ENCODE measurements at regions not wholly inside any gene's neighbourhood (a gene's known extent, or its start where the extent isn't known, plus 50 kb on each side); places are given as distances from the start of the nearest gene placed in this dataset.
A peak's percentile ranks its signal among the peaks of the same experiment; 100 is the strongest.

- TF ChIP-seq ATF3 (IDR thresholded peaks at IDR 0.05) (no peak), CEBPB (IDR thresholded peaks at IDR 0.05; ENCODE audit: low read depth) (no peak), RAD21 (IDR thresholded peaks at IDR 0.05; ENCODE audit: low read depth) (no peak), POLR2AphosphoS5 (IDR thresholded peaks at IDR 0.05; ENCODE audit: low read depth, low read length) (no peak; the same call in 1 of the 2 replicates), EZH2phosphoT487 (IDR thresholded peaks at IDR 0.05; ENCODE audit: borderline replicate concordance) (no peak), EZH2 (IDR thresholded peaks at IDR 0.05) (no peak), EGR1 (IDR thresholded peaks at IDR 0.05; ENCODE audit: low read depth) (no peak; the same call in 1 of the 2 replicates), TCF7L2 (IDR thresholded peaks at IDR 0.05; ENCODE audit: borderline replicate concordance, extremely low read depth, insufficient read depth, insufficient read length) (no peak), POLR2A (IDR thresholded peaks at IDR 0.05; ENCODE audit: borderline replicate concordance, extremely low read depth, insufficient read depth, insufficient read length) (no peak), JUND (IDR thresholded peaks at IDR 0.05) (no peak; the same call in none of the 2 replicates), MAX (IDR thresholded peaks at IDR 0.05) (no peak)
- intact Hi-C loops (cut with micrococcal nuclease), result no loop called here
- Histone ChIP-seq H3K27ac (ENCODE audit: low read depth, low read length) (no peak overlapping the region; the same call in 1 of the 2 replicates), H2AFZ (ENCODE audit: low read depth, low read length, poor library complexity, severe bottlenecking) (peak overlapping the region; percentile 8), H3K9me3 (ENCODE audit: control insufficient read depth in 1 of 2, insufficient read depth in 1 of 2, low read depth in 1 of 2, low read length in 2 of 2) (no peaks in the 10 kb centered on the region), H3K9me2 (ENCODE audit: insufficient read depth) (no peaks in the 10 kb centered on the region), H3K4me3 (replicated peaks in 1 of 2; ENCODE audit: low read depth in 1 of 2, low read length in 2 of 2) (no peak overlapping the region), H3K27me3 (ENCODE audit: insufficient read depth, low read length) (peaks cover 41% of the 10 kb centered on the region), H3K36me3 (ENCODE audit: control insufficient read depth in 1 of 2, insufficient read depth in 2 of 2, low read length in 2 of 2) (no peaks in the 10 kb centered on the region), H3K9ac (ENCODE audit: low read length) (no peak overlapping the region), H3K79me2 (ENCODE audit: insufficient read depth, low read length) (no peaks in the 10 kb centered on the region), H4K20me1 (ENCODE audit: insufficient read depth) (no peaks in the 10 kb centered on the region), H3K4me2 (ENCODE audit: low read length) (peak overlapping the region; percentile 58), H3K4me1 (ENCODE audit: control insufficient read depth in 1 of 2, insufficient read depth in 2 of 2, low read length in 2 of 2) (peaks cover 10 to 13% of the 10 kb centered on the region in 2 experiments)
- RAD21 ChIA-PET (ENCODE audit: low non-redundant PET in 1 of 2, low total read pairs in 2 of 2, uncharacterized antibody in 2 of 2, unreplicated experiment in 2 of 2), result no interaction called here
- DNase-seq (ENCODE audit: low read depth, low spot score), result peak; percentile 26
- BruUV-seq (replicated peaks), result no TSS peak
- POLR2A ChIA-PET, result no interaction called here
- ATAC-seq, result peak; percentile 75
- CTCF ChIA-PET, result no interaction called here
Observed at GRCh38 chr17:79420318-79421243, 190.3 kb downstream of the RBFOX3 start.
